ENCODE measurements at regions not wholly inside any gene's neighbourhood (a gene's known extent, or its start where the extent isn't known, plus 50 kb on each side); places are given as distances from the start of the nearest gene placed in this dataset.

DNA sequence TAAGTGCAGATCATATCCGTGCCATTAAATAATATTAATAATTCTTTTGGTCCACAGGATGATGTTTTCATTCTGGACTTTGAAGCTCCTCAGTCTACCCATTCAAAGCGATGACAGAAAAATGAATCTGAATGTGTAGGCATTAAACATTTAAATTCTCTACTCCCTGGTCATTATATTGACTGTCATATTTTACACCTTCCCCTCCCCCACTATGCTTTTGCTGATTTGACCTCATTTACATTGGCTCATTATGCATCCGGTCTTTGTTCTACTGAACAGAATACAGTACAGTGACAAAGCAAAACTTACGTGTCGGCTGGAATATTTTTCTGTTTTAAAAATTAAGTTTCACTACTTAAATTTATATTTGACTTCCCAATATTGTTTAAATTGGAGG, 289.7 kb upstream of the TMEM161B start:
- Histone ChIP-seq H3K4me2 (ENCODE audit: low read depth, low read length) (no peak overlapping the region), H3K79me1 (ENCODE audit: low read depth in 1 of 2, low read length in 2 of 2) (no peaks in the 10 kb centered on the region), H3K18ac (ENCODE audit: low read depth, low read length) (no peak overlapping the region), H4K91ac (ENCODE audit: insufficient read depth, low read depth, low read length) (no peak overlapping the region), H4K5ac (ENCODE audit: low read depth, low read length) (no peak overlapping the region), H2BK15ac (ENCODE audit: low read depth, low read length) (no peak overlapping the region), H3K27me3 (ENCODE audit: control insufficient read depth, insufficient read depth, low read length) (no peaks in the 10 kb centered on the region), H3K27ac (ENCODE audit: insufficient read depth, low read length) (no peak overlapping the region), H3K4me3 (ENCODE audit: insufficient read depth, low read depth, low read length) (no peak overlapping the region), H4K20me1 (ENCODE audit: insufficient read depth, low read length) (no peaks in the 10 kb centered on the region), H3K9me1 (ENCODE audit: insufficient read depth, low read length) (no peaks in the 10 kb centered on the region), H2AK5ac (ENCODE audit: low read depth, low read length) (no peak overlapping the region), H3K36me3 (ENCODE audit: control insufficient read depth, insufficient read depth, low read length) (no peaks in the 10 kb centered on the region), H2AFZ (replicated peaks; ENCODE audit: low read length, poor library complexity) (no peak overlapping the region), H2BK120ac (ENCODE audit: low read depth, low read length) (no peak overlapping the region), H3K23ac (ENCODE audit: low read depth, low read length) (no peak overlapping the region), H3K4me1 (ENCODE audit: control insufficient read depth, insufficient read depth, low read length) (no peaks in the 10 kb centered on the region), H3K14ac (replicated peaks; ENCODE audit: low read depth, low read length) (no peak overlapping the region), H3K4ac (ENCODE audit: low read depth, low read length) (no peak overlapping the region), H2BK5ac (ENCODE audit: low read depth, low read length, poor library complexity, severe bottlenecking) (no peak overlapping the region), H3K9me3 (ENCODE audit: control insufficient read depth, insufficient read depth, low read length) (no peaks in the 10 kb centered on the region), H3K56ac (ENCODE audit: extremely low read depth, insufficient read depth, low read length) (no peak overlapping the region), H2BK20ac (ENCODE audit: low read depth, low read length) (no peak overlapping the region), H3K9ac (ENCODE audit: low read depth, low read length) (no peak overlapping the region), H2AK9ac (replicated peaks; ENCODE audit: low read depth, low read length, poor library complexity) (no peak overlapping the region), H4K8ac (ENCODE audit: low read depth in 2 of 2, low read length in 2 of 2) (no peak overlapping the region)
- in situ Hi-C loops (cut with MboI; ENCODE audit: low sequenced_read_pairs) (no loop called here), intact Hi-C loops (cut with micrococcal nuclease) (no loop called here), dilution Hi-C loops (cut with HindIII; ENCODE audit: low sequenced_read_pairs, unreplicated experiment) (no loop called here)
- ATAC-seq (ENCODE audit: low read depth) = no peak
- WGBS, 2 experiments (ENCODE audit: extremely low coverage in 2 of 2, insufficient read length in 1 of 2) = no CpG with 5 or more reads among the region's 5 CpGs
- BruUV-seq (replicated peaks) = no TSS peak
- POLR2A ChIA-PET (ENCODE audit: unreplicated experiment) = no interaction called here
- DNase-seq = no peak
- CTCF ChIA-PET = no interaction called here
- no peak for TF ChIP-seq RCOR1 (IDR thresholded peaks at IDR 0.05; ENCODE audit: insufficient replicate concordance, low read length)
- TF ChIP-seq, protein P1, sequence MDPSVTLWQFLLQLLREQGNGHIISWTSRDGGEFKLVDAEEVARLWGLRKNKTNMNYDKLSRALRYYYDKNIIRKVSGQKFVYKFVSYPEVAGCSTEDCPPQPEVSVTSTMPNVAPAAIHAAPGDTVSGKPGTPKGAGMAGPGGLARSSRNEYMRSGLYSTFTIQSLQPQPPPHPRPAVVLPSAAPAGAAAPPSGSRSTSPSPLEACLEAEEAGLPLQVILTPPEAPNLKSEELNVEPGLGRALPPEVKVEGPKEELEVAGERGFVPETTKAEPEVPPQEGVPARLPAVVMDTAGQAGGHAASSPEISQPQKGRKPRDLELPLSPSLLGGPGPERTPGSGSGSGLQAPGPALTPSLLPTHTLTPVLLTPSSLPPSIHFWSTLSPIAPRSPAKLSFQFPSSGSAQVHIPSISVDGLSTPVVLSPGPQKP (IDR thresholded peaks at IDR 0.05; ENCODE audit: borderline replicate concordance, low read depth, low read length) = no peak
- TF ChIP-seq, protein P2, sequence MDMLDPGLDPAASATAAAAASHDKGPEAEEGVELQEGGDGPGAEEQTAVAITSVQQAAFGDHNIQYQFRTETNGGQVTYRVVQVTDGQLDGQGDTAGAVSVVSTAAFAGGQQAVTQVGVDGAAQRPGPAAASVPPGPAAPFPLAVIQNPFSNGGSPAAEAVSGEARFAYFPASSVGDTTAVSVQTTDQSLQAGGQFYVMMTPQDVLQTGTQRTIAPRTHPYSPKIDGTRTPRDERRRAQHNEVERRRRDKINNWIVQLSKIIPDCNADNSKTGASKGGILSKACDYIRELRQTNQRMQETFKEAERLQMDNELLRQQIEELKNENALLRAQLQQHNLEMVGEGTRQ (IDR thresholded peaks at IDR 0.05; ENCODE audit: low read depth, low read length) = no peak
- no peak for TF ChIP-seq RFX5 (IDR thresholded peaks at IDR 0.05; ENCODE audit: low read depth, low read length)
- TF ChIP-seq CHD1 (IDR thresholded peaks at IDR 0.05; ENCODE audit: low read depth, low read length) = no peak
- TF ChIP-seq CEBPB (IDR thresholded peaks at IDR 0.05; ENCODE audit: low read depth, low read length) = no peak
- no peak for TF ChIP-seq POLR2A (IDR thresholded peaks at IDR 0.05; ENCODE audit: low read depth, low read length)
- TF ChIP-seq RAD21 (IDR thresholded peaks at IDR 0.05; ENCODE audit: low read length) = no peak
- no peak for TF ChIP-seq SMC3 (IDR thresholded peaks at IDR 0.05; ENCODE audit: low read depth, low read length)
- no peak for TF ChIP-seq MXI1 (IDR thresholded peaks at IDR 0.05; ENCODE audit: borderline replicate concordance, low read depth, low read length)
- TF ChIP-seq BHLHE40 (IDR thresholded peaks at IDR 0.05; ENCODE audit: low read depth, low read length) = no peak
- TF ChIP-seq NFE2L2 (IDR thresholded peaks at IDR 0.05; ENCODE audit: low read depth, low read length) = no peak
- no peak for TF ChIP-seq MAFK (IDR thresholded peaks at IDR 0.05; ENCODE audit: low read depth, low read length)
- TF ChIP-seq FOS (IDR thresholded peaks at IDR 0.05; ENCODE audit: low read depth, low read length) = no peak
- no peak for TF ChIP-seq MAZ (IDR thresholded peaks at IDR 0.05; ENCODE audit: borderline replicate concordance, low read depth, low read length)
- TF ChIP-seq, protein P3, sequence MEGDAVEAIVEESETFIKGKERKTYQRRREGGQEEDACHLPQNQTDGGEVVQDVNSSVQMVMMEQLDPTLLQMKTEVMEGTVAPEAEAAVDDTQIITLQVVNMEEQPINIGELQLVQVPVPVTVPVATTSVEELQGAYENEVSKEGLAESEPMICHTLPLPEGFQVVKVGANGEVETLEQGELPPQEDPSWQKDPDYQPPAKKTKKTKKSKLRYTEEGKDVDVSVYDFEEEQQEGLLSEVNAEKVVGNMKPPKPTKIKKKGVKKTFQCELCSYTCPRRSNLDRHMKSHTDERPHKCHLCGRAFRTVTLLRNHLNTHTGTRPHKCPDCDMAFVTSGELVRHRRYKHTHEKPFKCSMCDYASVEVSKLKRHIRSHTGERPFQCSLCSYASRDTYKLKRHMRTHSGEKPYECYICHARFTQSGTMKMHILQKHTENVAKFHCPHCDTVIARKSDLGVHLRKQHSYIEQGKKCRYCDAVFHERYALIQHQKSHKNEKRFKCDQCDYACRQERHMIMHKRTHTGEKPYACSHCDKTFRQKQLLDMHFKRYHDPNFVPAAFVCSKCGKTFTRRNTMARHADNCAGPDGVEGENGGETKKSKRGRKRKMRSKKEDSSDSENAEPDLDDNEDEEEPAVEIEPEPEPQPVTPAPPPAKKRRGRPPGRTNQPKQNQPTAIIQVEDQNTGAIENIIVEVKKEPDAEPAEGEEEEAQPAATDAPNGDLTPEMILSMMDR (conservative IDR thresholded peaks at IDR 0.05; ENCODE audit: low read depth, low read length) = no peak

Measured in IMR-90 (cell line).